Mononuclear cell (primary cell): ENCODE measurements at regions not wholly inside any gene's neighbourhood (a gene's known extent, or its start where the extent isn't known, plus 50 kb on each side); places are given as distances from the start of the nearest gene placed in this dataset.

Experiments used
- H3K27me3 ChIP-seq: 2 replicates; pipeline ENCODE4 v1.6.0; 2011; ENCODE audit warnings: low read length, control low read depth; ENCODE audit not compliant: insufficient read depth
- H3K4me1 ChIP-seq: 2 replicates; pipeline ENCODE4 v1.5.1; 2011; ENCODE audit warnings: mild to moderate bottlenecking, low read length, control low read depth; ENCODE audit not compliant: insufficient read depth
- H3K4me3 ChIP-seq: 2 replicates; pipeline ENCODE4 v1.5.1; 2011; ENCODE audit warnings: mild to moderate bottlenecking, low read length, moderate library complexity
- H3K9me3 ChIP-seq: 2 replicates; pipeline ENCODE4 v1.5.1; 2011; ENCODE audit warnings: low read depth, mild to moderate bottlenecking, control low read depth, low read length

DNA sequence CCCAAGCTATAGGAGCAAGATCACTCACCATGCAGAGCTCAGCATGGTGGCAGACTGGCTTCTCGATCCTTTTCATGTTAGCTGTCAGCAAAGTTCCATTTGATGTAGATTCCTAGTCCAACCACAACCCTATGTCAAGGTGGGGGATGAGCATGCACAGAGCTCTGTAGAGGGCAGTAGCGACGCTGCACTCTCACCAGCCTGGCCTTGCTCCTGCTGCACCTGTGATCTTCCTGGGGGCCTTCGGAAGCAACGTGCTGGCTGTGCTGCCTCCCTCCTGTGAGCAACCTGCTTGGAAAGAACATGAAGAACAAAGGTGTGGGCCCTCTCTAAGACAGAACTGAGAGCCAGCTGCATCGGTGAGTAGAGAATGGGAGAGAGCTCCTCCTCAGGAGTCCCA lies 479.4 kb upstream of the MYT1L start:
- H3K4me3 ChIP-seq: no peak overlapping the region
- H3K9me3 ChIP-seq: no peaks in the 10 kb centered on the region
- H3K4me1 ChIP-seq: no peaks in the 10 kb centered on the region
- no peaks in the 10 kb centered on the region for H3K27me3 ChIP-seq

DNA sequence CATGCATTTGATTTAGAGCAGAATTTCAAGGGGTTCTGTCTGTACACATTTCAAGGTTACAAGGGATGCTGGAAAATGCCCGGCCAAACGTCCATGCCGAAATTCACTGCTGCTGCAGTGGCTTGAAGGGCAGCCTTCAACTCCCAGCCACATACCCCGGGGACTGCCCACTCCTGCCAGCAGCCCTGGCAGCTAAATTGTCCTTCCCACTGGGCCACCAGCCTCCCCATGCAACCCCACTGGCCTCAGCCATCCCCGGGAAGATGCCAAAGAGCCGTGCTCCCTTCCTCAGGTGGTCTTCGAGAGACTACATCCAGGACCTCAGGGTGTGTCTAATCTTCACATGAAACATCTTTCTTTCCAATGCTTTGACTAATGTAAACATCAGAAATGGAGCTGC lies 478.7 kb upstream of the MYT1L start:
- Histone ChIP-seq H3K27me3 (no peaks in the 10 kb centered on the region), H3K4me3 (no peak overlapping the region), H3K4me1 (no peaks in the 10 kb centered on the region)

DNA sequence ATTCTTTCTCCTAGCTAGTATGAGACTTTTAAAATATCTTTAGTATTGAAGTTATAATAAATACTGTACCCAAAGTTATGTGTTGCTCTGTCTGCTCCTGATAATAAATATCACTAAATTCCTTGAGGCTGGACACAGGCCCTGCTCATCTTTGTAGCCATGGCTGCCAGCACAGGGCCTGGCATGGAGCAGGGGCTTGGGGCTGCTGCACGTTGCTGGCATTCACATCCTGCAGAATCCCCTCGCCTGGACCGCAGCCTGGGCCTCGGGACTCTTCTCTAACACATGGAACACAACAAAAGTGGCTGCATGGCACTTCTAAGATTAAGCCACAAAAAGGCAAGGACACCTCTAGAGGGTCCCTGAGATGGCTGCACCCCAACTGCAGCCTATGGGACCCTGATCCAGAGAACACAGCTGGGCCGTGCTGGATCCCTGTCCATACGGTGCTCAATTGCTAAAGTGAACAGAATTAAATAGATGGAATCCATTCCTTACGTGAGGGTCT lies 477.5 kb upstream of the MYT1L start:
- no peaks in the 10 kb centered on the region for H3K9me3 ChIP-seq
- no peak overlapping the region for H3K4me3 ChIP-seq
- no peaks in the 10 kb centered on the region for H3K27me3 ChIP-seq
- H3K4me1 ChIP-seq: no peaks in the 10 kb centered on the region

More for the DNA sequence above, 478.7 kb upstream of the MYT1L start:
- no peaks in the 10 kb centered on the region for H3K9me3 ChIP-seq

DNA sequence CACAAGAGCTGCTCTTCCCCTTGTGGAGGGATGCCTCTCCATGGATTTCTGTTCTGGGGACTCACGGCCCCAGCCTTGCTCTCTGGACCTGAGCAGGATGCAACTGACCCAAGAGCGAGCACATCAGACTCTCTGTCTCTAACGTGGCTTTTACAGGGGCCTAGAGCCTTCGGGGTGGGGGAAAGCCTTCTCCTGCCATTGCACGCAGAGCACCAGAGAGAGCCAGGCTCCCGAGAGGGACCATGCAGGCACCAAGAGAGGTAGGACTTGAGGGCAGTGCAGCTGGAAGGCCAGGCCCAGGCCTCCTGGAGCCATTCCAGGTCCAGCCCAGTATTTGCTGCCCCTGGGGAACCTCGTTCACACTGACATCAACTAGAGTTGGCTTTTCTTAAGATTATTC lies 475.6 kb upstream of the MYT1L start:
- no peaks in the 10 kb centered on the region for H3K9me3 ChIP-seq
- no peaks in the 10 kb centered on the region for H3K4me1 ChIP-seq
- no peak overlapping the region for H3K4me3 ChIP-seq
- H3K27me3 ChIP-seq: no peaks in the 10 kb centered on the region

DNA sequence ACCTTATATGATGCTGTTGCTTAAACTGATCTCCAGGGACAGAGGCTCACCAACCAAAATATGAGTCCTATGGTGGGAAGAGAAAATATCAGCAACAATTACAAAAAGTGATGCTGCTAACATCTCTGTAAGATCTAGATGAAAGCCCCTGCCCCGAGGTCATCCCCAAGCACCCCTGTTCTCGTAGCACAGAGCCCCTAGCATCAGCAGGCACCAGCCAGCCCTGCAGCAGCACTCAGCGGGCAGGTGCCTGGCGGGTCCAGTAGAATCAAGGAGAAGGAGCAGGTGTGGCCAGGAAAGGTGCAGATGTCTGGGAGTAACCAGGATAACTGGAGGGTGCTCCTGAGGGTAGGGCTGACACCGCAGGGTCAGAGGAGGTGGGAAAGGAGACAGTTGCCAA lies 474.2 kb upstream of the MYT1L start:
- H3K9me3 ChIP-seq: no peaks in the 10 kb centered on the region
- H3K27me3 ChIP-seq: no peaks in the 10 kb centered on the region
- H3K4me3 ChIP-seq: no peak overlapping the region
- no peaks in the 10 kb centered on the region for H3K4me1 ChIP-seq

DNA sequence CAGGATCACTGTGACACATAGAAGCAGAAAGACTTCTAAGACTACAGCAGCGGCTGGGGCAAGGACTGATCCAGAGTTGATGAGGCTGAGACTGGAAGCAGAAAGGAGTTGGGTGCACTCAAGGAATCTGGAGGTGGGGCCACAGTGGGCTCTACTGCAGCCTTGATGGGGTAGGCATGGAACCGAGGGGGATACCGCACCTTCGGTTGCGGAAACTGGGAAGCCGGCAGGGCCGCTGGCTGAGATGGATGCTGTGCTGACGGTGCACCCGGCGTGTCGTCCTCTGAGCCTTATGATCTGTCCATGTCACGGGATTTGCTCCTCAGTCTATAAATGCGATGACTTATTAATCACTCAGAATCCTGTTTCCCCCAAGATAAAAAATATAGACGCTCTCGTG lies 473.5 kb upstream of the MYT1L start:
- no peaks in the 10 kb centered on the region for H3K27me3 ChIP-seq
- H3K4me3 ChIP-seq: no peak overlapping the region

DNA sequence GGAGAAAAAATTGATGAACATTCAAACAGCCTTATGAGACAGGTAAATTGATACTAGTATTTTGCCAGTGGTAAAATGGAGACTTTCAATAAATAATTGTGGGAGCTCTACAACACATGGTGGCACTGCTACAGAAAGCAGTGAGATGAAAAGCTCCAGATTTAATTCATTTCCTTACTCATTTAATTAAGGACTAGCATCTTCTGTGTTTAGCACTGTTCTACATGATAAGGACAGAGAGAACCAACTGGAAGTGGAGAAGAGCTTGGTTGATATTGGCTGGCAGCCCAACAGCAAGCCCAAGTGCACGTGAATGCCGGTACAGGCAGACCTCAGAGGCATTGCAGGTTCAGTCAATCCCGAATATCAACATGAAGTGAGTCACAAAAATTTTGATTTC lies 470.4 kb upstream of the MYT1L start:
- Histone ChIP-seq H3K4me3 (no peak overlapping the region), H3K4me1 (no peaks in the 10 kb centered on the region), H3K27me3 (no peaks in the 10 kb centered on the region), H3K9me3 (no peaks in the 10 kb centered on the region)

More for the DNA sequence above, 473.5 kb upstream of the MYT1L start:
- no peaks in the 10 kb centered on the region for H3K4me1 ChIP-seq
- H3K9me3 ChIP-seq: no peaks in the 10 kb centered on the region

DNA sequence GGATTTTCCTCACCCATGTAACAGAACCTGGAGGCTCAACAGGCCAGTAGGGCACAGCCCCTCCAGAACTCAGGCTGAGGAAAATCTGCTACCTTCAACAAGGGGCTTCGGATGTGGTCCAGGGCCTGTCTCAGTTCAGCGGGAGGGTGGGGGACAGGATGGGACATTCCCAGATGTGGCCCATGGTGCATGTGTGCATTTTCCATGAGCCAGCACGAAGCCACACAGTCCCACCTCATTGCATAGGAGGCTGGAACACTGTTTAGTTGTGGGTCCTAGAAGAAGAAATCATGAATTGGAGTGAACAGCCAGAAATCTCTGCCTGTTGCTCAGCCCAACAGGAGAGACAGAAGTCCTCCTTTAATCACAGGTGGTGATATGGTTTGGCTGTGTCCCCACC lies 469.6 kb upstream of the MYT1L start:
- Histone ChIP-seq H3K4me1 (no peaks in the 10 kb centered on the region), H3K27me3 (no peaks in the 10 kb centered on the region), H3K9me3 (no peaks in the 10 kb centered on the region), H3K4me3 (no peak overlapping the region)

DNA sequence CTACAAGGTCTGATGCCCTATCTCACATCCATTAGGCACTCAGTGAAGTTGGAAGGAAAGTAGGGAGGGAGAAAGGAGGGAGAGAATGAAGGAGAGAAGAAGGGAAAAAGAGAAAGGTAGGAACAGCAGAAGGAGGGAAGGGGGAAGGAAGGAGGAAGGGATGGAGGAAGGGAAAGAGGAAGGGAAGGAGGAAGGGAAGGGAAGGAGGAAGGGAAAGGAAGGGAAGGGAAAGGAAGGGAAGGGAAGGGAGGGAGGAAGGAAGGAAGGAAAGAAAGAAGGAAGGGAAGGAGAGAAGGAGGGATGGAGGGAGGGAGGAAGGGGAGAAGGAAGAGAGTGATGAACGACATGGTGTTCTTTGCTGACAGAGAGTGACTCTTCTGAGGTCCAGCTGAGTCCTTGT lies 468.9 kb upstream of the MYT1L start:
- Histone ChIP-seq H3K4me3 (no peak overlapping the region), H3K4me1 (no peaks in the 10 kb centered on the region), H3K27me3 (no peaks in the 10 kb centered on the region), H3K9me3 (no peaks in the 10 kb centered on the region)

DNA sequence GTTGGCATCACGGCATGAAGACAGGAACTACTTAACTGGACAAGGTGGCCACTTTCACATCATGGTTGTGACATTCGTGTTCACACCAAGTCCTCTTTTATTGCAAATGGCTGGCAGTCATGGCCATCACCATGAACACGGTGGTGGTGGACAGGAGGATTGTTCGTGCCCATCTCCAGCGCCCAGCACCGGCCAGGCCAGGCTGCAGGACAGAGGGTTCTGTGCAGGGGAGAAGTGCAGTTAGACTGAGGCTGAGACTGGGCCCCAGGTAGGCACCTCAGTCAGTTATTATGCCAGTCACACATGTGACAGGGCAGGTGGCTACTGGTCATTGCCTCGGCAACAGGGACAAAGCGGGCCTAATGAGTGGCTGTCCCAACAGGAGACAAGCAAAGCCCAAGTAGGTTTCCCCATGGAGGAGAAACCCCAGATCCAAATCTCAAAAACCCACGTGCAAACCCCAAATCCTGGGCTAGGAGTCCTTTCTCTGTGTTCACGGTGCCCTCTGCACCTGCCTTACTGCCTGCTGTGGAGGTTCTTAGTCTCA lies 468.1 kb upstream of the MYT1L start:
- Histone ChIP-seq H3K9me3 (no peaks in the 10 kb centered on the region), H3K27me3 (no peaks in the 10 kb centered on the region), H3K4me1 (no peaks in the 10 kb centered on the region), H3K4me3 (no peak overlapping the region)

DNA sequence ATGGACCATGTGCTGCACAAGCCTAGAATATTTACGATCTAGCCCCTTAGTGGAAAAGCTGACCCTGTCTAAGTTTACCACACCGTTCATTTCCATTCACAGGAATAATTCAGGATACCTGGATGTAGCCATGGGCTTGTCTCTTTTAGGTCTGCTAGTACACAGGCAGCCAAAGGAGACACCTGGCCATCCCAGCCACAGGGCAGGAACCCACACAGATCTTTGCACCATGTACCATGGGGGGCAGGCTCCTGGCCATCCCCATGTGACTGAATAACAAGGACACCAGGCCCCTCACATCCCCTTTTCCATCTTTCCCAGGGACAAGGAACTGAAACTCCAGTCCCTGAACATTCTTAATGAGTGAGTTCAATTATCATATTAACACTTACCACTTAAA lies 467.3 kb upstream of the MYT1L start:
- Histone ChIP-seq H3K9me3 (no peaks in the 10 kb centered on the region), H3K27me3 (no peaks in the 10 kb centered on the region), H3K4me1 (no peaks in the 10 kb centered on the region), H3K4me3 (no peak overlapping the region)

DNA sequence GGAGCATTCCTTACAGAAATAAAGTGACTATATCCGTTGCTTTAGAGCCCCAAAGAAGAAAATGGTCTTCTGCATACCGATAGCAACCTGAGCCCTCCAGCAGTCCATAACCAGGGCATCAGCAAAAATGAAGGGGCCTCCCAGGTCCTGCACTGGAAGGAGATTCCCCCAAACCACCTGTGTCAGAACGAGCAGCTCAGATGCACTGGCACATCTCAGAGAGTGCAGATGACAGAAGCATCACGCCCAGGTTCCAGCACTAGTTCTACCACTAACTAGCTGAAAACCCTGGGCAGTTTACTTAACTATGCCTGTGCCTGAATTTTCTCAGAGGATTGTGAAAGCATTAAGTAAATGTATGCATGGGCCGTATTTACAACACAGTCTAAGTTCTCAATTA lies 466.7 kb upstream of the MYT1L start:
- Histone ChIP-seq H3K9me3 (no peaks in the 10 kb centered on the region), H3K27me3 (no peaks in the 10 kb centered on the region), H3K4me1 (no peaks in the 10 kb centered on the region), H3K4me3 (no peak overlapping the region)

DNA sequence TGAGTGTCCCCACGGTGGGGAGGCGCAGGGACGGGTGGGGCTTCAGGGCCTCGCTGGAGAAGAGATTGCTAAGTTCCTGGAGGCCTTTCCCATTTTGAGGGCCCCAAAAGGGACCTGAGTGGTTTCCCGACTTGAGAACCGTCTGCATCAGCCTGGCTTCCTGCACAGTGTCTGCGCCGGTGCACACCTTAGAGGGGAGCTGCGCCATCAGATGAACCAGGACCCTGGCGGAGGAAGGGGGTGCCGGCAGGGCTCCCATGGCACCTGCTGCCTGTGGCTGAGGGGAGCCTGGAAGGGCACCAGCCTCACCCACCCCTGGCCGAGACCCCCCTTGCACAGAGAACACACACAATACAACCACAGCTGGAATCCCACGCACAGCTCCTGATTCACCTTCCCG lies 465.1 kb upstream of the MYT1L start:
- no peak overlapping the region for H3K4me3 ChIP-seq
- no peaks in the 10 kb centered on the region for H3K9me3 ChIP-seq
- H3K27me3 ChIP-seq: no peaks in the 10 kb centered on the region
- H3K4me1 ChIP-seq: no peaks in the 10 kb centered on the region

DNA sequence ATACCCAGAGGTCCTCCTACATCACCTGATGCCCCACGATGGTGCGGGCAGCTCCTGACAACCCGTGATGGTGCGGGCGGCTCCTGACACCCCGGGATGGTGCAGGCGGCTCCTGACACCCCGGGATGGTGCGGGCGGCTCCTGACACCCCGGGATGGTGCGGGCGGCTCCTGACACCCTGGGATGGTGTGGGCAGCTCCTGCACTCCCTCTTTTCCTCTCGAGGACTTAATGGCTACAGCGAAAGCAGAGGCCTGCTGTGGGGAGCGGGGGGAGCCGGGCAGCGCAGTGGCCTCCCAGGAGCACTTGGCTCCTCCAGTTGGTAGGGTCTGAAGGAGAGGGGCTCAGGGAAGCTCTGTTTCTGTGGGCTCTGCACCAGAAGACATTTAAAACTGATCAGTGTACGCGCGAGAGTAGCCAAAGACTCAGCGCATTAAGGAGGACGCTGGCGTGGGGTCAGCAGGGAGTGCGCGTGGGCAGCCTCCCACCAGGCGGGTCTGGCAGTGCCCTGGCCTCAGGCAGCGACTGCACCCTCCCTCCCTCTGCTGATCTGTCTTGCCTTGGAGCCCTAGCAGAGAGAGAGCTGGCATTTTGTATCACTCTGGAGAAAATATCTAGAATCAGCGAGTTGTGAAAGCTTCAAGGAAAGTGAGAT lies 464.5 kb upstream of the MYT1L start:
- Histone ChIP-seq H3K4me1 (no peaks in the 10 kb centered on the region), H3K9me3 (no peaks in the 10 kb centered on the region)

DNA sequence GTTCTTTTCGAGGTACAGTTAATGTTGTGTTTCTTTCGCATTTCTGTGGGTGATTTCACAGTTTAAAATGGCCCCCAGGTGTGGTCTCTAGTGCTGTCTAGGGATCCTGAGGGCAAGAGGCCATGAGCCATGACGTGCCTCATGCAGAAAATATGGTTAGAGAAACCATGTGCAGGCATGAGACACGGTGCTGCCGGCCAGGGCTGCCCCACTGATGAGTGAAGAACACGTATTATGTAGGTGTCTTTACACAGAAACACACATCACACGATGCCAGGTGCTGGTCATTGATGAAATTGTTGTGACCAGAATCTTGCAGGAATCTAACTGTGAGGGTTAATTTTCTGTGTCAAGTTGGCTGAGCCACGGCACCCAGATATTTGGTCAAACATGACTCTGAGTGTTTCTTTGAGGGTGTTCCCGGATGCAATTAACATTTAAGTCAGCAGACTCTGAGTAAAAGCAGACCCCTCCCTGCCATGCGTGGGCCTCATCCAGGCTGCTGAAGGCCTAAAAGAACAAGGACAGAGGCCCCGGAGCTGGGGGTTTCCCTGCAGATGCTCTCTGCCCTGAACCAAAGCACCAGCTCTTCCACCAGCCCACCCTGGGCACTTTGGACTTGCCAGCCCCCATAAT lies 463.0 kb upstream of the MYT1L start:
- Histone ChIP-seq H3K4me1 (no peaks in the 10 kb centered on the region), H3K4me3 (no peak overlapping the region), H3K9me3 (no peaks in the 10 kb centered on the region), H3K27me3 (no peaks in the 10 kb centered on the region)

More for the DNA sequence above, 464.5 kb upstream of the MYT1L start:
- H3K4me3 ChIP-seq: no peak overlapping the region
- no peaks in the 10 kb centered on the region for H3K27me3 ChIP-seq

DNA sequence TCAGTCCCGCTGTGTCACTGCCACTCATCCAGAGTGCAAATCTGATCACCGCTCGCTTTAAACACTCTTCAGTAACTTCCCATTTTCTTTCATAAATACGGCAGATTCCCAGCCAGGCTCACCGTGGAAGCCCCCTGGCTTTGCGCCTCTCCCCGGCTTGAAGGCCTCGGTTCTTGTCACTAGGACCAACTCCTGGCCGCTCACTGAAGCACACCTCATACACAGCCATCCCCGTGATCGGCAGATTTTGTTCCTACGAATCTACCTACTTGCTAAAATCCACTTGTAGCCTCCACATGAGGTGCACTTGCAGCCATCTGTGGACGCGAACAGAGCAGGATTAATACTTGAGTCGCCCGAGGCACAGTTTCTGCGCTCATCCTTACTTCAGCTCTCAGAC lies 462.4 kb upstream of the MYT1L start:
- H3K9me3 ChIP-seq: no peaks in the 10 kb centered on the region
- no peaks in the 10 kb centered on the region for H3K27me3 ChIP-seq
- H3K4me1 ChIP-seq: no peaks in the 10 kb centered on the region
- no peak overlapping the region for H3K4me3 ChIP-seq
